Naive thymus-derived CD4-positive, alpha-beta T cell (primary cell): ENCODE measurements at regions not wholly inside any gene's neighbourhood (a gene's known extent, or its start where the extent isn't known, plus 50 kb on each side); places are given as distances from the start of the nearest gene placed in this dataset.

Source experiments
- ATAC-seq: fragments of 150-1000 bp; cut with Tn5 transposase; 2 replicates; pipeline ENCODE4 v1.10.0; 2021; ENCODE audit warnings: mild to moderate bottlenecking, moderate library complexity
- CTCF ChIA-PET: fragments of 350-600 bp; sonication (Branson Sonifier 250); formaldehyde crosslinking; loops from one replicate; lab custom pipeline; 2021; ENCODE audit warnings: antibody characterized with exemption; lab: Charles Lee
- POLR2A ChIA-PET: fragments of 350-600 bp; sonication (Branson Sonifier 250); formaldehyde crosslinking; loops from one replicate; lab custom pipeline; 2021; ENCODE audit warnings: antibody characterized with exemption, inconsistent platforms; lab: Charles Lee
- DNase-seq, 9 donors: peaks; one replicate each; pipeline versions ENCODE4 v3.0.0 to v3.0.0-alpha.2; 2020 to 2022; ENCODE audit warnings: mixed read lengths in 1 of 9
- H3K27ac ChIP-seq: one replicate; pipeline ENCODE4 v1.7.0; 2013; ENCODE audit warnings: mild to moderate bottlenecking, low read depth, low read length, moderate library complexity
- H3K27me3 ChIP-seq, 2 donors: one replicate each; pipeline ENCODE4 v1.7.0; 2013; ENCODE audit warnings: low read length in 2 of 2, mild to moderate bottlenecking in 2 of 2, moderate library complexity in 2 of 2; ENCODE audit not compliant: control insufficient read depth in 2 of 2, insufficient read depth in 2 of 2
- H3K36me3 ChIP-seq, 3 experiments: 1 replicate in 2 of 3; 2 replicates in 1 of 3; pipeline ENCODE4 v1.7.0; 2013; ENCODE audit warnings: low read length in 3 of 3, mild to moderate bottlenecking in 3 of 3, moderate library complexity in 1 of 3; ENCODE audit not compliant: insufficient read depth in 3 of 3, control insufficient read depth in 2 of 3
- H3K4me1 ChIP-seq, 2 donors: one replicate each; pipeline ENCODE4 v1.7.0; 2013; ENCODE audit warnings: low read length in 2 of 2, mild to moderate bottlenecking in 2 of 2, moderate library complexity in 1 of 2; ENCODE audit not compliant: control insufficient read depth in 2 of 2, insufficient read depth in 2 of 2
- H3K4me3 ChIP-seq: 2 replicates; pipeline ENCODE4 v1.7.0; 2013; ENCODE audit warnings: mild to moderate bottlenecking, low read length
- H3K9me3 ChIP-seq, 3 experiments: 1 replicate in 2 of 3; 2 replicates in 1 of 3; pipeline ENCODE4 v1.7.0; 2013; ENCODE audit warnings: low read length in 3 of 3; ENCODE audit not compliant: control insufficient read depth in 2 of 3
- H3K27ac Mint-ChIP-seq, 9 donors: one replicate each; pipeline ENCODE4 v1.8.0; 2020 to 2022; ENCODE audit warnings: mixed read lengths in 9 of 9, mild to moderate bottlenecking in 8 of 9, moderate library complexity in 5 of 9, inconsistent platforms in 2 of 9
- H3K27me3 Mint-ChIP-seq, 5 donors: one replicate each; pipeline ENCODE4 v1.8.0; 2021 to 2022; ENCODE audit warnings: mixed read lengths in 5 of 5, mild to moderate bottlenecking in 1 of 5
- H3K36me3 Mint-ChIP-seq, 5 donors: one replicate each; pipeline ENCODE4 v1.8.0; 2020 to 2022; ENCODE audit warnings: mixed read lengths in 5 of 5, mild to moderate bottlenecking in 3 of 5, inconsistent platforms in 1 of 5
- H3K4me1 Mint-ChIP-seq, 7 donors: one replicate each; pipeline ENCODE4 v1.8.0; 2020 to 2022; ENCODE audit warnings: mixed read lengths in 7 of 7, mild to moderate bottlenecking in 3 of 7, inconsistent platforms in 1 of 7
- H3K4me3 Mint-ChIP-seq, 10 donors: one replicate each; pipeline ENCODE4 v1.8.0; 2020 to 2022; ENCODE audit warnings: mild to moderate bottlenecking in 10 of 10, mixed read lengths in 10 of 10, moderate library complexity in 6 of 10, inconsistent platforms in 2 of 10
- H3K9me3 Mint-ChIP-seq, 11 donors: one replicate each; pipeline ENCODE4 v1.8.0; 2020 to 2022; ENCODE audit warnings: mixed read lengths in 11 of 11, mild to moderate bottlenecking in 4 of 11, inconsistent platforms in 1 of 11, moderate library complexity in 1 of 11
- intact Hi-C, 2 donors: fragments of 100-400 bp; cut with micrococcal nuclease; formaldehyde crosslinking; loops; one replicate each; pipeline ENCODE4 v1.15.1; 2023

GRCh38 chr9:126159430-126160060, 167.1 kb upstream of the MVB12B start:
- no peak for DNase-seq
- intact Hi-C loops = no loop called here
- no peak overlapping the region for H3K27ac Mint-ChIP-seq

GRCh38 chr9:126160067-126160853, 166.4 kb upstream of the MVB12B start:
- H3K27ac Mint-ChIP-seq = no peak overlapping the region
- no peaks in the 10 kb centered on the region for H3K36me3 Mint-ChIP-seq
- H3K9me3 Mint-ChIP-seq = peaks cover 0 to 1% (median 0%) of the 10 kb centered on the region in 11 donors
- intact Hi-C loops = no loop called here
- Histone ChIP-seq H3K9me3 (no peaks in the 10 kb centered on the region), H3K4me3 (no peak overlapping the region), H3K36me3 (no peaks in the 10 kb centered on the region), H3K27ac (no peak overlapping the region), H3K27me3 (no peaks in the 10 kb centered on the region), H3K4me1 (no peaks in the 10 kb centered on the region)
- CTCF ChIA-PET = no interaction called here
- peaks cover 0 to 30% (median 0%) of the 10 kb centered on the region in 5 donors for H3K27me3 Mint-ChIP-seq
- ATAC-seq (no peak), DNase-seq (no peak)
- POLR2A ChIA-PET = no interaction called here
- peaks cover 0 to 2% (median 0%) of the 10 kb centered on the region in 7 donors for H3K4me1 Mint-ChIP-seq
- no peak overlapping the region for H3K4me3 Mint-ChIP-seq

More at GRCh38 chr9:126159430-126160060, 167.1 kb upstream of the MVB12B start:
- ChIA-PET CTCF (no interaction called here), POLR2A (no interaction called here)
- Histone ChIP-seq H3K36me3 (no peaks in the 10 kb centered on the region), H3K4me1 (no peaks in the 10 kb centered on the region), H3K27ac (no peak overlapping the region), H3K4me3 (no peak overlapping the region), H3K9me3 (no peaks in the 10 kb centered on the region), H3K27me3 (no peaks in the 10 kb centered on the region)
- peaks cover 0 to 28% (median under 1%) of the 10 kb centered on the region in 5 donors for H3K27me3 Mint-ChIP-seq
- no peak overlapping the region for H3K4me3 Mint-ChIP-seq
- ATAC-seq = no peak
- H3K9me3 Mint-ChIP-seq = peaks cover 0 to 1% (median 0%) of the 10 kb centered on the region in 11 donors
- H3K36me3 Mint-ChIP-seq = no peaks in the 10 kb centered on the region
- H3K4me1 Mint-ChIP-seq = peaks cover 0 to 2% (median 0%) of the 10 kb centered on the region in 7 donors

GRCh38 chr9:126160854-126161329, 165.7 kb upstream of the MVB12B start:
- ChIA-PET POLR2A (no interaction called here), CTCF (no interaction called here)
- H3K27ac Mint-ChIP-seq = no peak overlapping the region
- Histone ChIP-seq H3K36me3 (no peaks in the 10 kb centered on the region), H3K9me3 (no peaks in the 10 kb centered on the region), H3K27me3 (no peaks in the 10 kb centered on the region), H3K27ac (no peak overlapping the region), H3K4me3 (no peak overlapping the region), H3K4me1 (no peaks in the 10 kb centered on the region)
- H3K27me3 Mint-ChIP-seq = peaks cover 0 to 32% (median 0%) of the 10 kb centered on the region in 5 donors
- peaks cover 0 to 2% (median 0%) of the 10 kb centered on the region in 7 donors for H3K4me1 Mint-ChIP-seq
- no peaks in the 10 kb centered on the region for H3K36me3 Mint-ChIP-seq
- DNase-seq (no peak), ATAC-seq (no peak)
- H3K4me3 Mint-ChIP-seq = no peak overlapping the region
- intact Hi-C loops = no loop called here
- H3K9me3 Mint-ChIP-seq = peaks cover 0 to 1% (median 0%) of the 10 kb centered on the region in 11 donors

DNA sequence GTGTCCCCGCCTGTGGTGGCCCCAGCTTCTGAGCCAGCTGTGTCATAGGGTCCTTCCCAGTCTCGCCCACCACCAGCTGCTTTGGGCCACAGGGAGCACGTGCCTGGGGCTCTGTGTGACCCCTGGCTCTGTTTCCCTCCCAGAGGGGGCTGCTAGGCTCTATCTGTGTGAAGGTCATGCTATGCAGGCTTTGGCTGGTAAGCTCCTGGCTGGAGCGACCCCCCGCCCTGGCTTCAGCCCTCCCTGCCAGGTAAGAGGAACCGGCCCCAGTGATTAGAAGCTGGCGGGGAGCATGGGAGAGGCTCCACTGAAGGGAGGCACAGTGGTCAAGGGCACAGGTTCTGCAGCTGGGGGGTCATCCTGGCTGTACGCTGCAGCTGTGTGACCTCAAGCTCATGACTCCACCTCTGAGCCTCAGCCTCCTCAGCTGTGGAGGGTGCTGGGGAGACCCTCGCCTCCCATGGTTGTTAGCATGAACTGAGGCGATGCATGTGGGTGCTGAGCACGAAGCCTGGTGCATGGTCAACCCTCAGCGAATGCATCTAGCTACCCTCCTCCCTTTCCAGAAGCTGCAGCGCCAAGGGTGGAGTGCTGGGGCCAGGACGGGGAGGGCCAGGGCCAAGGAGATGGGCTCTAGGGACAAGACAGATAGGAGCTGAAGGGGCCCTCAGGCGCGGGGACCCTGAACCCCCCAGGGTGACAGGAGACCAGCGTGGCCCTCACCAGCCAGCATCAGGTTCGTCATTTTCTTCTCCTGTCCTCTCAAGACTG, 163.8 kb upstream of the MVB12B start:
- ChIA-PET POLR2A (no interaction called here), CTCF (interaction anchor here (0.6 kb wide), 1 partner anchor 247 kb away, joined by 3 read pairs; no protein-coding TSS in a partner anchor)
- no peak overlapping the region for H3K4me3 ChIP-seq
- no peaks in the 10 kb centered on the region for H3K36me3 Mint-ChIP-seq
- H3K9me3 ChIP-seq = no peaks in the 10 kb centered on the region
- H3K4me3 Mint-ChIP-seq = no peak overlapping the region
- H3K27ac Mint-ChIP-seq = no peak overlapping the region
- H3K4me1 Mint-ChIP-seq = no peaks in the 10 kb centered on the region
- H3K27me3 ChIP-seq = no peaks in the 10 kb centered on the region
- DNase-seq (no peak), ATAC-seq (no peak)
- no peak overlapping the region for H3K27ac ChIP-seq
- no peaks in the 10 kb centered on the region for H3K36me3 ChIP-seq
- intact Hi-C loops = no loop called here
- H3K4me1 ChIP-seq = no peaks in the 10 kb centered on the region
- peaks cover 0 to 3% (median 0%) of the 10 kb centered on the region in 11 donors for H3K9me3 Mint-ChIP-seq
- H3K27me3 Mint-ChIP-seq = peaks cover 7 to 26% (median 12%) of the 10 kb centered on the region in 5 donors

DNA sequence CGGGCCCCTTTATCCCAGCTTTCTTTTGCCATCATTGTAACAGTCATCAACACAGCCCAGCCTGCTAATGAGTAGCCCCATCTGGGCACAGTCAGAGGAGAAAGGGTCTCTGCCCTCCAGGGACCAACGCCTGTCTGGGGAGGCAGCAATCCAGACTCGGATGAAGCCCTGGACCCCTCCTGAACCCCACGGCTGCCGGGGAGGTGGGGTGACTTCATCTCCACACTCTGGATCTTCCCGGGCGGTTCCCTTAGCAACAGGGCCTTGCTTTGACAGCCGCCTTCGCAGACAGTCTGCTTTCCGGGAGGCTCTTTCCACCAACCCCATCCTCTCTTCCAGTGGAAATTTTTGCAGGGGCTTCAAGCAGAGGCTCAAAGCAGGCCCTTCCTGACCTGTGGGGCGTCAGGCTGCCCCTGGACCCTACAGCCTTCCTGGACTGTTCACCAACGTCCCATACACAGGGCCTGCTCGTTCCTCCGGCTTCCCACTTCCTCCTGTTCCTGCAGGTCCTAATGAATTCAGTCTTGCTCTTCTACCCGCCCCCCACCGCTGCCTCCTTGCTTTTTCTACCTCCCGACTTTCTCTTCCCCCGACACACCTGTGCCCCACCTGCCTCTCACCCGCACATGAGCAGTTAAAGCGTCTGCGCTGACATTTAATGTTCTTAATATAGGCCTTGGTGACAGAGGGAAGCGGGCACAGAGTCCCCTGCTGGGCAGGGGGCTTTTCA, 161.7 kb upstream of the MVB12B start:
- no peak for ATAC-seq
- POLR2A ChIA-PET = no interaction called here

GRCh38 chr9:126165755-126166154, 160.9 kb upstream of the MVB12B start:
- Mint-ChIP-seq H3K27ac (no peak overlapping the region), H3K36me3 (no peaks in the 10 kb centered on the region), H3K27me3 (peaks cover 7 to 31% (median 25%) of the 10 kb centered on the region in 5 donors), H3K4me1 (no peaks in the 10 kb centered on the region), H3K9me3 (peaks cover 0 to 6% (median 0%) of the 10 kb centered on the region in 11 donors), H3K4me3 (no peak overlapping the region)
- Histone ChIP-seq H3K9me3 (no peaks in the 10 kb centered on the region), H3K27me3 (no peaks in the 10 kb centered on the region), H3K4me1 (no peaks in the 10 kb centered on the region), H3K27ac (no peak overlapping the region), H3K36me3 (no peaks in the 10 kb centered on the region), H3K4me3 (no peak overlapping the region)
- DNase-seq = no peak
- ATAC-seq = no peak
- intact Hi-C loops = no loop called here
- CTCF ChIA-PET = no interaction called here
- POLR2A ChIA-PET = no interaction called here

More for the DNA sequence above, 161.7 kb upstream of the MVB12B start:
- no peak for DNase-seq
- Histone ChIP-seq H3K27ac (no peak overlapping the region), H3K9me3 (no peaks in the 10 kb centered on the region), H3K4me3 (no peak overlapping the region), H3K4me1 (no peaks in the 10 kb centered on the region), H3K27me3 (no peaks in the 10 kb centered on the region), H3K36me3 (no peaks in the 10 kb centered on the region)
- Mint-ChIP-seq H3K4me3 (no peak overlapping the region), H3K9me3 (peaks cover 0 to 4% (median 0%) of the 10 kb centered on the region in 11 donors), H3K36me3 (no peaks in the 10 kb centered on the region), H3K27ac (no peak overlapping the region), H3K4me1 (no peaks in the 10 kb centered on the region), H3K27me3 (peaks cover 7 to 25% (median 23%) of the 10 kb centered on the region in 5 donors)
- CTCF ChIA-PET = no interaction called here
- intact Hi-C loops = no loop called here
